Naive thymus-derived CD4-positive, alpha-beta T cell (primary cell): ENCODE measurements at regions not wholly inside any gene's neighbourhood (a gene's known extent, or its start where the extent isn't known, plus 50 kb on each side); places are given as distances from the start of the nearest gene placed in this dataset.

Experiments used
- ATAC-seq: fragments of 150-1000 bp; cut with Tn5 transposase; 2 replicates; pipeline ENCODE4 v1.10.0; 2021; ENCODE audit warnings: mild to moderate bottlenecking, moderate library complexity
- CTCF ChIA-PET: fragments of 350-600 bp; sonication (Branson Sonifier 250); formaldehyde crosslinking; loops from one replicate; lab custom pipeline; 2021; ENCODE audit warnings: antibody characterized with exemption; lab: Charles Lee
- POLR2A ChIA-PET: fragments of 350-600 bp; sonication (Branson Sonifier 250); formaldehyde crosslinking; loops from one replicate; lab custom pipeline; 2021; ENCODE audit warnings: antibody characterized with exemption, inconsistent platforms; lab: Charles Lee
- DNase-seq, 9 donors: peaks; one replicate each; pipeline versions ENCODE4 v3.0.0 to v3.0.0-alpha.2; 2020 to 2022; ENCODE audit warnings: mixed read lengths in 1 of 9
- H3K27ac ChIP-seq: one replicate; pipeline ENCODE4 v1.7.0; 2013; ENCODE audit warnings: mild to moderate bottlenecking, low read depth, low read length, moderate library complexity
- H3K27me3 ChIP-seq, 2 donors: one replicate each; pipeline ENCODE4 v1.7.0; 2013; ENCODE audit warnings: low read length in 2 of 2, mild to moderate bottlenecking in 2 of 2, moderate library complexity in 2 of 2; ENCODE audit not compliant: control insufficient read depth in 2 of 2, insufficient read depth in 2 of 2
- H3K36me3 ChIP-seq, 3 experiments: 1 replicate in 2 of 3; 2 replicates in 1 of 3; pipeline ENCODE4 v1.7.0; 2013; ENCODE audit warnings: low read length in 3 of 3, mild to moderate bottlenecking in 3 of 3, moderate library complexity in 1 of 3; ENCODE audit not compliant: insufficient read depth in 3 of 3, control insufficient read depth in 2 of 3
- H3K4me1 ChIP-seq, 2 donors: one replicate each; pipeline ENCODE4 v1.7.0; 2013; ENCODE audit warnings: low read length in 2 of 2, mild to moderate bottlenecking in 2 of 2, moderate library complexity in 1 of 2; ENCODE audit not compliant: control insufficient read depth in 2 of 2, insufficient read depth in 2 of 2
- H3K4me3 ChIP-seq: 2 replicates; pipeline ENCODE4 v1.7.0; 2013; ENCODE audit warnings: mild to moderate bottlenecking, low read length
- H3K9me3 ChIP-seq, 3 experiments: 1 replicate in 2 of 3; 2 replicates in 1 of 3; pipeline ENCODE4 v1.7.0; 2013; ENCODE audit warnings: low read length in 3 of 3; ENCODE audit not compliant: control insufficient read depth in 2 of 3
- H3K27ac Mint-ChIP-seq, 9 donors: one replicate each; pipeline ENCODE4 v1.8.0; 2020 to 2022; ENCODE audit warnings: mixed read lengths in 9 of 9, mild to moderate bottlenecking in 8 of 9, moderate library complexity in 5 of 9, inconsistent platforms in 2 of 9
- H3K27me3 Mint-ChIP-seq, 5 donors: one replicate each; pipeline ENCODE4 v1.8.0; 2021 to 2022; ENCODE audit warnings: mixed read lengths in 5 of 5, mild to moderate bottlenecking in 1 of 5
- H3K36me3 Mint-ChIP-seq, 5 donors: one replicate each; pipeline ENCODE4 v1.8.0; 2020 to 2022; ENCODE audit warnings: mixed read lengths in 5 of 5, mild to moderate bottlenecking in 3 of 5, inconsistent platforms in 1 of 5
- H3K4me1 Mint-ChIP-seq, 7 donors: one replicate each; pipeline ENCODE4 v1.8.0; 2020 to 2022; ENCODE audit warnings: mixed read lengths in 7 of 7, mild to moderate bottlenecking in 3 of 7, inconsistent platforms in 1 of 7
- H3K4me3 Mint-ChIP-seq, 10 donors: one replicate each; pipeline ENCODE4 v1.8.0; 2020 to 2022; ENCODE audit warnings: mild to moderate bottlenecking in 10 of 10, mixed read lengths in 10 of 10, moderate library complexity in 6 of 10, inconsistent platforms in 2 of 10
- H3K9me3 Mint-ChIP-seq, 11 donors: one replicate each; pipeline ENCODE4 v1.8.0; 2020 to 2022; ENCODE audit warnings: mixed read lengths in 11 of 11, mild to moderate bottlenecking in 4 of 11, inconsistent platforms in 1 of 11, moderate library complexity in 1 of 11
- intact Hi-C, 2 donors: fragments of 100-400 bp; cut with micrococcal nuclease; formaldehyde crosslinking; loops; one replicate each; pipeline ENCODE4 v1.15.1; 2023

GRCh38 chr13:36549126-36549702, 116.9 kb downstream of the CCNA1 start:
- no peaks in the 10 kb centered on the region for H3K4me1 Mint-ChIP-seq
- H3K36me3 Mint-ChIP-seq: no peaks in the 10 kb centered on the region
- Histone ChIP-seq H3K27ac (no peak overlapping the region), H3K4me3 (no peak overlapping the region), H3K36me3 (no peaks in the 10 kb centered on the region), H3K27me3 (no peaks in the 10 kb centered on the region), H3K4me1 (no peaks in the 10 kb centered on the region), H3K9me3 (no peaks in the 10 kb centered on the region)
- peaks cover 0 to 16% (median 9%) of the 10 kb centered on the region in 5 donors for H3K27me3 Mint-ChIP-seq
- DNase-seq (no peak), ATAC-seq (no peak)
- ChIA-PET POLR2A (no interaction called here), CTCF (no interaction called here)
- H3K27ac Mint-ChIP-seq: no peak overlapping the region
- H3K9me3 Mint-ChIP-seq: peaks cover 0 to 2% (median 0%) of the 10 kb centered on the region in 11 donors
- intact Hi-C loops: no loop called here
- H3K4me3 Mint-ChIP-seq: no peak overlapping the region

DNA sequence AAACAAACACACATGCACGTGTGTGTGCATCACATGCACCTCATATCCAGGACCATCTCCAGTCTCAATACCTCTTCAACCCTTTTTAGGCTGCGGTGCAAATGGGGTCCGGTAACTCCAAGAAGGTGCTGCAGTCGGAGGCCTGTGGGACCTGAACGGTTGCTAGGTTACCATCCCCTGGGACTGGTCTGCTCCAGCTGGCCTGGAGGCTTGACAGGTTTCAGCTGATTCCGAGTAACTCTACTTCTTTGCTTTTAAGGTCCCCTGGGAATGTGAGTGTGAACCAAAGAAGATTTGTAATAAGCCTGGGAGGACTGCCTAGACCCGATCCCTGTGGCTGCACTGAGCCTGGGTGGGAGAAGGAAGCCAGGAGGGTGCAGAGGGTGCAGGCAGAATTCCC, 117.5 kb downstream of the CCNA1 start:
- no peak overlapping the region for H3K27ac ChIP-seq
- CTCF ChIA-PET: no interaction called here

GRCh38 chr13:36550177-36550576, 117.9 kb downstream of the CCNA1 start:
- no peaks in the 10 kb centered on the region for H3K27me3 ChIP-seq
- DNase-seq: no peak
- H3K4me3 Mint-ChIP-seq: no peak overlapping the region
- no peaks in the 10 kb centered on the region for H3K4me1 Mint-ChIP-seq
- H3K27ac Mint-ChIP-seq: no peak overlapping the region
- H3K9me3 Mint-ChIP-seq: peaks cover 0 to 2% (median 0%) of the 10 kb centered on the region in 11 donors
- intact Hi-C loops: no loop called here
- H3K4me3 ChIP-seq: no peak overlapping the region
- CTCF ChIA-PET: no interaction called here
- no peaks in the 10 kb centered on the region for H3K36me3 Mint-ChIP-seq
- POLR2A ChIA-PET: no interaction called here
- no peaks in the 10 kb centered on the region for H3K9me3 ChIP-seq
- no peaks in the 10 kb centered on the region for H3K4me1 ChIP-seq
- no peaks in the 10 kb centered on the region for H3K36me3 ChIP-seq
- H3K27ac ChIP-seq: no peak overlapping the region
- peaks cover 0 to 13% (median 6%) of the 10 kb centered on the region in 5 donors for H3K27me3 Mint-ChIP-seq
- ATAC-seq: no peak

More for the DNA sequence above, 117.5 kb downstream of the CCNA1 start:
- Mint-ChIP-seq H3K9me3 (peaks cover 0 to 2% (median 0%) of the 10 kb centered on the region in 11 donors), H3K27me3 (peaks cover 0 to 16% (median 9%) of the 10 kb centered on the region in 5 donors), H3K4me1 (no peaks in the 10 kb centered on the region), H3K27ac (no peak overlapping the region), H3K4me3 (no peak overlapping the region), H3K36me3 (no peaks in the 10 kb centered on the region)
- DNase-seq: no peak
- ATAC-seq: no peak
- Histone ChIP-seq H3K36me3 (no peaks in the 10 kb centered on the region), H3K9me3 (no peaks in the 10 kb centered on the region), H3K4me1 (no peaks in the 10 kb centered on the region), H3K4me3 (no peak overlapping the region), H3K27me3 (no peaks in the 10 kb centered on the region)
- intact Hi-C loops: no loop called here
- POLR2A ChIA-PET: no interaction called here

DNA sequence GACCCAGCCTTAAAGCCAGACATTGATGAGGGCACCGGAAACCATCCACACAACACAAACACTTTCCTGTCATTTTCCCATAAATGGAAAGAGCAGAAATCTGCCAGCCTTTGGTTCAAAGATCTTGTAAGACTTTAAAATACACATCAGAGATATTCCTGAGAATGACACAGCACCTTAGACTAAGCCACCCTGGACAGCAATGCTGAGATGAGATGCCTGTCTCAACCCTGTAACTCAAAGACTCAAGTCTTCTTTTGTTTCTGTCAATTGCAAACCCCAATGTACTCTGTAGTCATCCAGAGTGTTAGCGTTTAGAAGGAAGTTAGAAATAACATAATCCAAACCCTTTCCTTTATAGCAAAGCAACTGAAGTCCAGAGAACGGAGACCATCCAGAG, 119.2 kb downstream of the CCNA1 start:
- Histone ChIP-seq H3K27me3 (no peaks in the 10 kb centered on the region), H3K4me1 (no peaks in the 10 kb centered on the region), H3K27ac (no peak overlapping the region), H3K36me3 (no peaks in the 10 kb centered on the region), H3K9me3 (no peaks in the 10 kb centered on the region), H3K4me3 (no peak overlapping the region)
- no peak for DNase-seq
- Mint-ChIP-seq H3K4me1 (no peaks in the 10 kb centered on the region), H3K27ac (no peak overlapping the region), H3K27me3 (peaks cover 0 to 9% (median 0%) of the 10 kb centered on the region in 5 donors), H3K4me3 (no peak overlapping the region), H3K36me3 (no peaks in the 10 kb centered on the region), H3K9me3 (peaks cover 0 to 2% (median 0%) of the 10 kb centered on the region in 11 donors)
- ChIA-PET POLR2A (no interaction called here), CTCF (no interaction called here)
- intact Hi-C loops: no loop called here
- ATAC-seq: no peak

GRCh38 chr13:36552334-36552733, 120.0 kb downstream of the CCNA1 start:
- Histone ChIP-seq H3K4me3 (no peak overlapping the region), H3K9me3 (no peaks in the 10 kb centered on the region), H3K27me3 (no peaks in the 10 kb centered on the region), H3K36me3 (no peaks in the 10 kb centered on the region), H3K27ac (no peak overlapping the region), H3K4me1 (no peaks in the 10 kb centered on the region)
- ATAC-seq: no peak
- Mint-ChIP-seq H3K4me1 (no peaks in the 10 kb centered on the region), H3K27ac (no peak overlapping the region), H3K36me3 (no peaks in the 10 kb centered on the region), H3K9me3 (peaks cover 0 to 2% (median 0%) of the 10 kb centered on the region in 11 donors), H3K4me3 (no peak overlapping the region), H3K27me3 (peaks cover 0 to 9% (median 0%) of the 10 kb centered on the region in 5 donors)
- no peak for DNase-seq
- intact Hi-C loops: no loop called here
- ChIA-PET POLR2A (no interaction called here), CTCF (no interaction called here)

GRCh38 chr13:36553491-36553890, 120.3 kb upstream of the SERTM1 start:
- peaks cover 0 to 9% (median 0%) of the 10 kb centered on the region in 5 donors for H3K27me3 Mint-ChIP-seq
- DNase-seq (no peak), ATAC-seq (no peak)
- Histone ChIP-seq H3K27ac (no peak overlapping the region), H3K36me3 (no peaks in the 10 kb centered on the region), H3K4me3 (no peak overlapping the region), H3K4me1 (no peaks in the 10 kb centered on the region), H3K9me3 (no peaks in the 10 kb centered on the region), H3K27me3 (no peaks in the 10 kb centered on the region)
- ChIA-PET POLR2A (no interaction called here), CTCF (no interaction called here)
- intact Hi-C loops: no loop called here
- peaks cover 0 to 4% (median 0%) of the 10 kb centered on the region in 11 donors for H3K9me3 Mint-ChIP-seq
- H3K27ac Mint-ChIP-seq: no peak overlapping the region
- no peaks in the 10 kb centered on the region for H3K36me3 Mint-ChIP-seq
- no peak overlapping the region for H3K4me3 Mint-ChIP-seq
- no peaks in the 10 kb centered on the region for H3K4me1 Mint-ChIP-seq
